GM21737 (cell line): ENCODE measurements at regions not wholly inside any gene's neighbourhood (a gene's known extent, or its start where the extent isn't known, plus 50 kb on each side); places are given as distances from the start of the nearest gene placed in this dataset.

Source experiments
- ATAC-seq: cut with Tn5 transposase; IDR thresholded peaks from one replicate; pipeline ENCODE4 v1.9.1; 2021; ENCODE audit warnings: mild to moderate bottlenecking, moderate library complexity; ENCODE audit not compliant: unreplicated experiment

- no peak for ATAC-seq
These were observed 266.2 kb upstream of the IGF1R start for GRCh38 chr15:98382139-98382538.

GRCh38 chr15:98383571-98383970 lies 264.8 kb upstream of the IGF1R start:
- ATAC-seq, result no peak

- no peak for ATAC-seq
These were observed 263.9 kb upstream of the IGF1R start for GRCh38 chr15:98384328-98385029.

- ATAC-seq, result no peak
These were observed 262.5 kb upstream of the IGF1R start for GRCh38 chr15:98385752-98386381.

- ATAC-seq, result no peak
These were observed 261.8 kb upstream of the IGF1R start for GRCh38 chr15:98386561-98386960.

GRCh38 chr15:98387866-98388265 lies 260.5 kb upstream of the IGF1R start:
- no peak for ATAC-seq

GRCh38 chr15:98390946-98391530 lies 257.3 kb upstream of the IGF1R start:
- no peak for ATAC-seq

- no peak for ATAC-seq
These were observed 256.8 kb upstream of the IGF1R start for GRCh38 chr15:98391568-98391967.

- no peak for ATAC-seq
These were observed 254.9 kb upstream of the IGF1R start for GRCh38 chr15:98393471-98393870.

- ATAC-seq, result no peak
These were observed 253.8 kb upstream of the IGF1R start for GRCh38 chr15:98394546-98394945.

GRCh38 chr15:98395974-98396610 lies 252.2 kb upstream of the IGF1R start:
- no peak for ATAC-seq

GRCh38 chr15:98397419-98397818 lies 250.9 kb upstream of the IGF1R start:
- ATAC-seq, result no peak

- no peak for ATAC-seq
These were observed 250.3 kb upstream of the IGF1R start for GRCh38 chr15:98398056-98398455.

GRCh38 chr15:98398886-98399285 lies 249.5 kb upstream of the IGF1R start:
- no peak for ATAC-seq

GRCh38 chr15:98400120-98400519 lies 248.2 kb upstream of the IGF1R start:
- ATAC-seq, result no peak

GRCh38 chr15:98401029-98401428 lies 247.3 kb upstream of the IGF1R start:
- no peak for ATAC-seq

- no peak for ATAC-seq
These were observed 245.9 kb upstream of the IGF1R start for GRCh38 chr15:98402486-98402885.

GRCh38 chr15:98403169-98403568 lies 245.2 kb upstream of the IGF1R start:
- no peak for ATAC-seq

- no peak for ATAC-seq
These were observed 244.8 kb upstream of the IGF1R start for GRCh38 chr15:98403569-98403968.

- ATAC-seq, result no peak
These were observed 243.3 kb upstream of the IGF1R start for GRCh38 chr15:98405013-98405412.

GRCh38 chr15:98408231-98408630 lies 240.1 kb upstream of the IGF1R start:
- ATAC-seq, result no peak

- ATAC-seq, result no peak
These were observed 238.0 kb upstream of the IGF1R start for GRCh38 chr15:98410328-98410727.
